ENCODE measurements at regions not wholly inside any gene's neighbourhood (a gene's known extent, or its start where the extent isn't known, plus 50 kb on each side); places are given as distances from the start of the nearest gene placed in this dataset.
A peak's percentile ranks its signal among the peaks of the same experiment; 100 is the strongest.
"Not testable (repeated sequence)": the region's sequence is repeated elsewhere in the genome, so short reads cannot be mapped to it uniquely, and the experiment has no call there.

DNA sequence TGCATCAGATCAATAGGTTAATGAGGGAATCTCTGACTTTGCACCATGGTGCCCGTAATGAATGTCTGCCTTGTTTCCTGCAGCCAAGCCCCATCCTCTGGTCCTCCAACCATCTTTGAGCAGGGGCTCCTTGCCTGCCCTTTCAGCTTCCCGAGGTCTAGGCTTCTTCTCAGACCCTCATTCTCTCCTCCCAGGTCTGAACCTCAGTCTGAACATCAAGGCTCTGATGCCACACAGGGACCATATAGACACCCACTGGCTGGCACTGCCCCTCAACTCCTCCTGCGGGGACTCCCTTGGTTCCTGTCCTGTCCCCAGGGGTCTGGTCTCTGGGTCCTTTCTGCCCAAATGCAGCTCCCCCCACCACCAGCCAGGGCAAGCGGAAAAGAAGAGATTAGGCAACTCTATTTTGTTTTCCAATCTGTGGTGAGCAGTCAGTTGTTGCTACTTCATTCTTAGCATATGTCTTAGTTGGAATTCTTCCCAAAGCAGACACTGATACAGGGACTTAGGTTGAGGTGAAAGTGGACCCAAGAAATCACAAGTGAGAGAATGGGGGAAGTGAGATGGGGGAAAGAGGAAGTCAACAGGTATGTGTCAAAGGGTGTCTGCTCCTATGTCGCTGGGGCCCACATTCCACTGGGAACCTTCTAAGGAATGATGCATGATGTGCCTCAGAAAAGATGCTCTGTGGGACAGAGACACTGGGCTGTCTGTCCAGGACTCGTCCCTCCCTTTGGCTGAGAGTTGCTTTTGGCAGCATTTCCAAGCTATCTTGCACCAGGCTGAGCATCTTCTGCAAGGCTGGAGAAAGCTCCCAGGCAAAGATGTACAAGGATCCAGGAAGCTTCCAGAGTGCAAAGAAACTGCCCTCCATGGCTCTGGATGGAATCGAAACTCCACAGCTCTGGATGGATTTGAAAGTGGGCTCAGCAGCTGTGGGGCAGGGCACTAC lies 1096.5 kb upstream of the TMEM132C start:
- Histone ChIP-seq H3K4me3 (replicated peaks; ENCODE audit: insufficient read depth, low read length) (no peak overlapping the region), H3K27me3 (ENCODE audit: insufficient read depth, poor library complexity, severe bottlenecking) (no peaks in the 10 kb centered on the region), H3K27ac (replicated peaks) (no peak overlapping the region)
- DNase-seq (ENCODE audit: low read depth in 1 of 2, low spot score in 1 of 2) = no peak
- TF ChIP-seq CTCF (IDR thresholded peaks at IDR 0.05; ENCODE audit: insufficient read depth, low read length) = no peak
- TF ChIP-seq GABPA (IDR thresholded peaks at IDR 0.05; ENCODE audit: low read depth) = no peak
- no peak for TF ChIP-seq POLR2AphosphoS5 (IDR thresholded peaks at IDR 0.05; ENCODE audit: low read depth)
- TF ChIP-seq SPI1 (IDR thresholded peaks at IDR 0.05; ENCODE audit: borderline replicate concordance, low read depth) = 0 out of 2 replicates have a peak, but pooled peaks have one; percentile 24
- TF ChIP-seq REST (IDR thresholded peaks at IDR 0.05; ENCODE audit: insufficient replicate concordance, low read depth) = no peak

DNA sequence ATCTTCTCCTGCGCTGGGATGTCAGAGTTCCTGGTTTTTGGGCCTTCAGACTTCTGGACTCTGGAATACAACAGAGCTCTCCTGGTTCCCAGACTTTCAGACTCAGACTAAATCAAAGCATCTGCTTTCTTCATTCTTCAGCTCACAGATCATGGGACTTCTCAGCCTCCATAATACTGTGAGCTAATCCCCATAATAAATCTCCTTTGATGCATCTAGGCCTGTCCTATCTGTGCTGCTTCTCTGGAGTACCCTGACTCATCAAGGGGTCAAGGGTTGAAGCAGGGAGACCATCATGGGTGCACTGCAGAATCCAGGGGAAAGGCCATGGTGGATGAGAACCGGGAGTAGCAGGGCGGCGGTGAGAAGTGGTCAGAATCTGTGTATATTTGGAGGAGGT lies 1094.1 kb upstream of the TMEM132C start:
- Histone ChIP-seq H3K27ac (replicated peaks) (no peak overlapping the region), H3K27me3 (ENCODE audit: insufficient read depth, poor library complexity, severe bottlenecking) (no peaks in the 10 kb centered on the region), H3K4me3 (replicated peaks; ENCODE audit: insufficient read depth, low read length) (no peak overlapping the region)
- DNase-seq (ENCODE audit: low read depth in 1 of 2, low spot score in 1 of 2) = no peak
- TF ChIP-seq SPI1 (IDR thresholded peaks at IDR 0.05; ENCODE audit: borderline replicate concordance, low read depth) (no peak), GABPA (IDR thresholded peaks at IDR 0.05; ENCODE audit: low read depth) (no peak), POLR2AphosphoS5 (IDR thresholded peaks at IDR 0.05; ENCODE audit: low read depth) (no peak), REST (IDR thresholded peaks at IDR 0.05; ENCODE audit: insufficient replicate concordance, low read depth) (no peak), CTCF (IDR thresholded peaks at IDR 0.05; ENCODE audit: insufficient read depth, low read length) (no peak)

DNA sequence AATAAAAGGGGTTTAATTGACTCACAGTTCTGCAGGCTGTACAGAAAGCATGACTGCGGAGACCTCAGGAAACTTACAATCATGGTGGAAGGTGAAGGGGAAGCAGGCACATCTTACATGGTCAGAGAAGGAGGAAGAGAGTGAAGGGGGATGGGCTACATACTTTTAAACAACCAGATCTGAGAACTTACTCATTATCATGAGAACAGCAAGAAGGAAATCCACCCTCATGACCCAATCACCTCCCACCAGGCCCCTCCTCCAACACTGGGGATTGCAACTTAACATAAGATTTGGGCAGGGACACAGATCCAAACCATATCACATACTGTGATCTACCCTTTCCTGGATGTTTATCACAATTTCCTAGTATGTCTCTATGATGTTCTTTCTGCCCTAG lies 1093.0 kb upstream of the TMEM132C start:
- H3K4me3 ChIP-seq (replicated peaks; ENCODE audit: insufficient read depth, low read length); H3K27me3 ChIP-seq (ENCODE audit: insufficient read depth, poor library complexity, severe bottlenecking); DNase-seq (ENCODE audit: low read depth in 1 of 2, low spot score in 1 of 2); H3K27ac ChIP-seq (replicated peaks): not testable (repeated sequence)

DNA sequence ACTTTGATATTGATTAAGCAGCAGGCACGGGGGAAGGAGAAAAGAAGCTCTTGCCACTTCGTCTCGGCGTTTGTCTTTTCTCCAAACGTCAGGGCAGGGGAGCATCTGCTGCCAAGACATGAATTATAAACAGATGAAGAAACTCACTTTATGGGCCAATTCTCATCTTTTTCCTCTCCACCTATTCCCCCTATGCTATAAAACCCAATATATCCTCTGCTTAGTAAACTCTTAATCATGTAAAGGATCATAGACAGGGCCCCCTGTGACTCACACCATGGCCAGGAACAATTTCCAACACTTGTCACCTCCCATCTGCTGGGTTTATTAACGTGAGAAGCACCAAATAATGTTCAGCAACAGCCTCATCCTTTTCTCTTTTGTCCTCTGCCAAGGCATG lies 1092.1 kb upstream of the TMEM132C start:
- H3K4me3 ChIP-seq (replicated peaks; ENCODE audit: insufficient read depth, low read length) = no peak overlapping the region
- H3K27ac ChIP-seq (replicated peaks) = no peak overlapping the region
- no peaks in the 10 kb centered on the region for H3K27me3 ChIP-seq (ENCODE audit: insufficient read depth, poor library complexity, severe bottlenecking)
- DNase-seq (ENCODE audit: low read depth in 1 of 2, low spot score in 1 of 2) = no peak
- TF ChIP-seq SPI1 (IDR thresholded peaks at IDR 0.05; ENCODE audit: borderline replicate concordance, low read depth) = no peak
- TF ChIP-seq POLR2AphosphoS5 (IDR thresholded peaks at IDR 0.05; ENCODE audit: low read depth) = no peak

Data from HL-60 (cell line).